ENCODE measurements at regions not wholly inside any gene's neighbourhood (a gene's known extent, or its start where the extent isn't known, plus 50 kb on each side); places are given as distances from the start of the nearest gene placed in this dataset.

DNA sequence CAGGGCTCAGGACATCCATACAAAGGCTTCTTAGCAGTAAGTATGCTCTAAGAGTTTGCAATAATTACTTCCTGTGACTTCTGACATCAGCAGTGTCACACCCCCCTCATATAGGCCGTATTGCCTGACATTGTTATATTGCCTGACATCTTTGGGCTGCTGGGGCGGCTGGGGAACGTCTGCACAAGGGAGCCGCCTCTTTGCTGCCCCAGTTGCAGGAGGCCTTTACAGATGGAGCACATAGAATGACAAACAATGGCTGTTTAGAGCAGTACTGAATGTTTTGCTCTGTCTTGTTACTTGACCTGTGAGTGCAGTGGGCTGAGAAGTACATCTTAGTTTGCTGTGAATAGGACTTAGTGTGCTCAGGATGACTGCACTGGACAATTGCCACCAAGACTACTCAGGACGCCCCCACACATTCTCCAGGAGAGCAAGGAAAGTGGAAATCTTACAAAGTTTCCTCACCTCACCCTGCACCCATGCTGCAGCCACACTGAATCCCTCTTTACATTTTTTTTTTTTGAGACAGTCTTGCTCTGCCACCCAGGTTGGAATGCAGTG, 65.4 kb upstream of the SPOCK1 start:
- H3K27ac Mint-ChIP-seq: peak overlapping the region in 1 of 2 donors; percentile 19
- no peaks in the 10 kb centered on the region for H3K36me3 Mint-ChIP-seq
- TF ChIP-seq, protein P1, sequence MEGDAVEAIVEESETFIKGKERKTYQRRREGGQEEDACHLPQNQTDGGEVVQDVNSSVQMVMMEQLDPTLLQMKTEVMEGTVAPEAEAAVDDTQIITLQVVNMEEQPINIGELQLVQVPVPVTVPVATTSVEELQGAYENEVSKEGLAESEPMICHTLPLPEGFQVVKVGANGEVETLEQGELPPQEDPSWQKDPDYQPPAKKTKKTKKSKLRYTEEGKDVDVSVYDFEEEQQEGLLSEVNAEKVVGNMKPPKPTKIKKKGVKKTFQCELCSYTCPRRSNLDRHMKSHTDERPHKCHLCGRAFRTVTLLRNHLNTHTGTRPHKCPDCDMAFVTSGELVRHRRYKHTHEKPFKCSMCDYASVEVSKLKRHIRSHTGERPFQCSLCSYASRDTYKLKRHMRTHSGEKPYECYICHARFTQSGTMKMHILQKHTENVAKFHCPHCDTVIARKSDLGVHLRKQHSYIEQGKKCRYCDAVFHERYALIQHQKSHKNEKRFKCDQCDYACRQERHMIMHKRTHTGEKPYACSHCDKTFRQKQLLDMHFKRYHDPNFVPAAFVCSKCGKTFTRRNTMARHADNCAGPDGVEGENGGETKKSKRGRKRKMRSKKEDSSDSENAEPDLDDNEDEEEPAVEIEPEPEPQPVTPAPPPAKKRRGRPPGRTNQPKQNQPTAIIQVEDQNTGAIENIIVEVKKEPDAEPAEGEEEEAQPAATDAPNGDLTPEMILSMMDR (IDR thresholded peaks at IDR 0.05): no peak
- Histone ChIP-seq H3K27ac (ENCODE audit: low read length) (no peak overlapping the region), H3K9me3 (ENCODE audit: control insufficient read depth, insufficient read depth, low read length) (no peaks in the 10 kb centered on the region), H3K36me3 (ENCODE audit: control insufficient read depth, insufficient read depth, low read length) (no peaks in the 10 kb centered on the region), H3K27me3 (ENCODE audit: control insufficient read depth, insufficient read depth, low read length) (no peaks in the 10 kb centered on the region), H3K4me1 (ENCODE audit: control insufficient read depth, insufficient read depth, low read length) (peaks cover 13% of the 10 kb centered on the region), H3K4me3 (ENCODE audit: low read length) (no peak overlapping the region)
- H3K4me3 Mint-ChIP-seq: peak overlapping the region; percentile 35
- intact Hi-C loops (cut with micrococcal nuclease): no loop called here
- ATAC-seq (peak; percentile 57 to 64 (median 62)), DNase-seq (no peak)
- H3K9me3 Mint-ChIP-seq: no peaks in the 10 kb centered on the region
- peaks cover 23 to 29% of the 10 kb centered on the region in 2 donors for H3K4me1 Mint-ChIP-seq
- H3K27me3 Mint-ChIP-seq (ENCODE audit: low read depth in 2 of 2): peaks cover 9 to 21% of the 10 kb centered on the region in 2 donors
- WGBS (ENCODE audit: insufficient coverage): 53% methylated on average over 5 of the region's 5 CpGs

- no peaks in the 10 kb centered on the region for H3K36me3 Mint-ChIP-seq
- peaks cover 16 to 23% of the 10 kb centered on the region in 2 donors for H3K4me1 Mint-ChIP-seq
- no peak overlapping the region for H3K4me3 ChIP-seq (ENCODE audit: low read length)
- 22% methylated on average over 14 of the region's 14 CpGs for WGBS (ENCODE audit: insufficient coverage)
- no peak overlapping the region for H3K27ac ChIP-seq (ENCODE audit: low read length)
- no peaks in the 10 kb centered on the region for H3K9me3 Mint-ChIP-seq
- H3K4me3 Mint-ChIP-seq: peak overlapping the region; percentile 35
- H3K27me3 Mint-ChIP-seq (ENCODE audit: low read depth in 2 of 2): peaks cover 9 to 21% of the 10 kb centered on the region in 2 donors
- no peaks in the 10 kb centered on the region for H3K27me3 ChIP-seq (ENCODE audit: control insufficient read depth, insufficient read depth, low read length)
- ATAC-seq: peak in 2 of 3 donors; percentile 47 to 52
- H3K27ac Mint-ChIP-seq: peak overlapping the region in 1 of 2 donors; percentile 19
- DNase-seq: no peak
- TF ChIP-seq, protein P1 (IDR thresholded peaks at IDR 0.05): no peak
- no peaks in the 10 kb centered on the region for H3K9me3 ChIP-seq (ENCODE audit: control insufficient read depth, insufficient read depth, low read length)
- no peaks in the 10 kb centered on the region for H3K36me3 ChIP-seq (ENCODE audit: control insufficient read depth, insufficient read depth, low read length)
- H3K4me1 ChIP-seq (ENCODE audit: control insufficient read depth, insufficient read depth, low read length): peaks cover 13% of the 10 kb centered on the region
- intact Hi-C loops (cut with micrococcal nuclease): no loop called here
These were observed 64.7 kb upstream of the SPOCK1 start for GRCh38 chr5:137563646-137564397.

DNA sequence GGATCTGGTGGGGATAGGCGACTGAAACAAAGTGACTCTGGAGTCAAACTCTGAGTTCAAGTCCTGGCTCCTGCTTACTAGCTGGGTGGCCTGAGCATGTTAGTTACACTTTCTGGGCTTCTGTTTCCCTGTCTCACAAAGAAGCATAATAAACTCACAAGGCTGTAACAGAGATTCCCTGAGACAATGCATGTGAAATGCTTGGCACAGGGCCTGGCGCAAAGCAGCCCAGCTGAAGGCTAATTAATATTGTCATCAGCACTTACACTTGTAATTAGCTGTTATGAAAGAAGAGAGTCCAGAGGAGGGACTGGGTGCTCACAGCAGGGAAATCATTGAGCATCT, 64.1 kb upstream of the SPOCK1 start:
- Histone ChIP-seq H3K9me3 (ENCODE audit: control insufficient read depth, insufficient read depth, low read length) (no peaks in the 10 kb centered on the region), H3K4me1 (ENCODE audit: control insufficient read depth, insufficient read depth, low read length) (peaks cover 13% of the 10 kb centered on the region), H3K4me3 (ENCODE audit: low read length) (no peak overlapping the region), H3K27ac (ENCODE audit: low read length) (no peak overlapping the region), H3K36me3 (ENCODE audit: control insufficient read depth, insufficient read depth, low read length) (no peaks in the 10 kb centered on the region), H3K27me3 (ENCODE audit: control insufficient read depth, insufficient read depth, low read length) (no peaks in the 10 kb centered on the region)
- no peak overlapping the region for H3K27ac Mint-ChIP-seq
- H3K36me3 Mint-ChIP-seq: no peaks in the 10 kb centered on the region
- TF ChIP-seq, protein P1 (IDR thresholded peaks at IDR 0.05): no peak
- no peak for DNase-seq
- intact Hi-C loops (cut with micrococcal nuclease): no loop called here
- ATAC-seq: no peak
- no peak overlapping the region for H3K4me3 Mint-ChIP-seq
- peaks cover 9 to 21% of the 10 kb centered on the region in 2 donors for H3K27me3 Mint-ChIP-seq (ENCODE audit: low read depth in 2 of 2)
- no peaks in the 10 kb centered on the region for H3K9me3 Mint-ChIP-seq
- WGBS (ENCODE audit: insufficient coverage): 100% methylated on average over 2 of the region's 2 CpGs
- peaks cover 16 to 23% of the 10 kb centered on the region in 2 donors for H3K4me1 Mint-ChIP-seq

All from natural killer cell (primary cell).